Activated T-cell treated with anti-CD3 and anti-CD28 coated beads, Interleukin-2, amount 50 U/mL, for 4 hours (primary cell): ENCODE measurements at regions not wholly inside any gene's neighbourhood (a gene's known extent, or its start where the extent isn't known, plus 50 kb on each side); places are given as distances from the start of the nearest gene placed in this dataset.
"Not testable (repeated sequence)": the region's sequence is repeated elsewhere in the genome, so short reads cannot be mapped to it uniquely, and the experiment has no call there.

ENCODE experiments used
- ATAC-seq, 2 donors: fragments of 200-7000 bp; cut with Tn5 transposase; one replicate each; pipeline ENCODE4 v1.10.0; 2021
- DNase-seq: peaks from one replicate; pipeline ENCODE4 v3.0.0-alpha.2; 2020
- H3K27me3 Mint-ChIP-seq: one replicate; pipeline ENCODE4 v1.8.0; 2021; ENCODE audit warnings: low read depth, mixed read lengths
- H3K36me3 Mint-ChIP-seq: one replicate; pipeline ENCODE4 v1.8.0; 2022; ENCODE audit warnings: mixed read lengths; ENCODE audit not compliant: insufficient read depth
- H3K4me1 Mint-ChIP-seq: one replicate; pipeline ENCODE4 v1.8.0; 2021; ENCODE audit warnings: low read depth, mixed read lengths
- H3K4me3 Mint-ChIP-seq: one replicate; pipeline ENCODE4 v1.8.0; 2021; ENCODE audit warnings: mild to moderate bottlenecking, moderate library complexity, mixed read lengths
- H3K9me3 Mint-ChIP-seq: one replicate; pipeline ENCODE4 v1.8.0; 2021; ENCODE audit warnings: mixed read lengths

DNA sequence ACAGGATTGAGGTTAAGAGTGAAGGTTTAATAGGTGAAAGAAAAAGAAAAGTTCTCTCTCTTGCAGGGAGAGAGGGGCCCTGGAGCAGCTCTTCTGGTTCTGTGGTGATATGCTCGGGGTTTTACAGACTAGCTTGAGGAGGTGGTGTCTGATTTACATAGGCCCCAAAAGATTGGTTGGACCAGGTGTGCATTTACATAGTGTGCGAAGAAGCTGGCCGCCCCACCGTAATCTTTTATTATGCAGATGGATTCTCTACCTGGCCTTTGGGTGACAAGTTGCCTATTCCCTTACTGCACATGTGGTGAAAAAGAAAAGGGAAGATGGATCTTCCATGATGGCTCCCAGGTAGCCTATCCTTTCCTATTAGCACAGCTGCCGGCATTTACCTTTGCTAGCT is 219.9 kb upstream of the GRIA4 start:
- H3K4me3 Mint-ChIP-seq, result no peak overlapping the region
- ATAC-seq, result no peak
- no peaks in the 10 kb centered on the region for H3K4me1 Mint-ChIP-seq
- no peaks in the 10 kb centered on the region for H3K27me3 Mint-ChIP-seq
- no peaks in the 10 kb centered on the region for H3K36me3 Mint-ChIP-seq
- no peak for DNase-seq
- H3K9me3 Mint-ChIP-seq, result no peaks in the 10 kb centered on the region

DNA sequence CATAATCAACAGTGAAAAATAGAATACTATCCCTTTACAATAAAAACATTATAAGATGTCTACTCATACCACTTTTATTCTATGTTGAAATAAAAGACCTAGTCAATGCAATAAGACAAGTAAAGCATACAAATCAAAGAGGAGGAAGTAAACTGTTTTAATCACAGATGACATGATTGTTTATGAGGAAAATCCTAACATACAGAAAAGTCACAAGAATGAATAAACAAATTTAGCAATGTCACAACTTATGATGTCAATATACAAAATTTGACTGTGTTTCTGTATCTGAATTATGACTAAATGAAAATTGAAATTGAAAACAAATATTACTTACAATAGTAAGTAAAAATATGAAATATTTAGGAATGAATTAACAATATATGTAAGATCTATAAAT is 221.9 kb upstream of the GRIA4 start:
- H3K4me1 Mint-ChIP-seq, result no peaks in the 10 kb centered on the region
- DNase-seq (no peak), ATAC-seq (no peak)
- H3K4me3 Mint-ChIP-seq, result no peak overlapping the region
- H3K9me3 Mint-ChIP-seq, result no peaks in the 10 kb centered on the region
- no peaks in the 10 kb centered on the region for H3K36me3 Mint-ChIP-seq
- H3K27me3 Mint-ChIP-seq, result no peaks in the 10 kb centered on the region

DNA sequence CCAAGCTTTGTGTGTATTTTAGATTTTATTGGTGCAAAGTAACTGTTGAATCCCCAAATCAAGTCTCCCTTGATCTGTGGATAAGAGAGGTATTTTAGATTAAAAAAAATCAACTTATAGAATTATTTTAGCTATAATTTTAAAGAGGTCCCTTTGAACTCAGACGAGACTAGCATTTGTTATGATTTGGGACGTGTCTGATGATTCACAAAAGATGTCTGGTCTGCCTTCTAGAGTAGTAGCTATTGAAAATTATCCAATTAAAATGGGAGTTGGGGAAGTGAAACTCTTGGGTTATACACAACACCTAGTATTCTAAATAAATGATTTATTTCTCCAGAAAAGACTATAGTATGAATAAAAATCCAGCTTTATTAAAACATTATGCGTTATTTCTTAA is 227.9 kb upstream of the GRIA4 start:
- Mint-ChIP-seq H3K27me3 (no peaks in the 10 kb centered on the region), H3K4me1 (no peaks in the 10 kb centered on the region), H3K9me3 (no peaks in the 10 kb centered on the region), H3K36me3 (no peaks in the 10 kb centered on the region), H3K4me3 (no peak overlapping the region)
- DNase-seq (no peak), ATAC-seq (no peak)

DNA sequence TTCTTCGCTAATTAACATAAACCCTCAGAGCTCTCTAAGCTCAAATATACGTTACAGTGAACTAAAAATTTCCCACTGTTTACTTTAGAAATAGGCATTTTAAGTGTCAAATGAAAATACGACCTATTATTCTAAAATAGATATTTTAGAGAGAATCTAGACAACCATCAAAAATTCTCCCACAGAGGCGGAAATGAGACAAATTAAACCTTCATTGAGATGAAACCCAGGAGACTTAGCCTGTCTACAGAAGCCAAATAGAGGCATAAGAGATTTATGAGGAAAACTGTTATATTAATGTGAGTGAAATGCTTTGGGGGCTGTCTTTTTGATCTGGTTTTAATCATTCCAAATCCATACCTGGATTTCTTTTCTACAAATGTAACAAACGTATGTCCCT is 232.0 kb upstream of the GRIA4 start:
- H3K27me3 Mint-ChIP-seq, result no peaks in the 10 kb centered on the region
- ATAC-seq, result no peak
- H3K36me3 Mint-ChIP-seq, result no peaks in the 10 kb centered on the region
- no peak for DNase-seq
- H3K4me1 Mint-ChIP-seq, result no peaks in the 10 kb centered on the region
- H3K4me3 Mint-ChIP-seq, result no peak overlapping the region
- peaks cover 13% of the 10 kb centered on the region for H3K9me3 Mint-ChIP-seq

DNA sequence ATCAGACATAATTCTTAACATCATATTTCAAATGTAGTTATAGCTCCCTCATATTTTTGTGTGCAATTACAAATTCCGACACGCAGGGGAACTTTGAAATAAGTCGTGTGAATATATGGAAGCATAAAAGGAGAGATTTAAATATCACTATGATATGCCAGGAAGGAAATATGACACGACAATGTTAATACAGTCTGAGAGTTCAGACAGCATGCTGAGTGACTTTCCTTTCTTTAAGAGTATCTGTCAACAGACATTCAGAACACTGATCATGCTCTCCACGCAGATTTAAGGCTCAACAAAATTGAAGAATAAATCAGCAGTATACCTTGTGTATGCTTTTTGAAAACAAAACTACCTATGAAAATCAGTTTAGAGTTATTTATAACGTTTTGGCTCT is 232.6 kb upstream of the CARD18 start:
- H3K36me3 Mint-ChIP-seq, result no peaks in the 10 kb centered on the region
- H3K4me1 Mint-ChIP-seq, result no peaks in the 10 kb centered on the region
- no peak overlapping the region for H3K4me3 Mint-ChIP-seq
- peaks cover 13% of the 10 kb centered on the region for H3K9me3 Mint-ChIP-seq
- DNase-seq, result no peak
- H3K27me3 Mint-ChIP-seq, result no peaks in the 10 kb centered on the region
- ATAC-seq, result no peak

DNA sequence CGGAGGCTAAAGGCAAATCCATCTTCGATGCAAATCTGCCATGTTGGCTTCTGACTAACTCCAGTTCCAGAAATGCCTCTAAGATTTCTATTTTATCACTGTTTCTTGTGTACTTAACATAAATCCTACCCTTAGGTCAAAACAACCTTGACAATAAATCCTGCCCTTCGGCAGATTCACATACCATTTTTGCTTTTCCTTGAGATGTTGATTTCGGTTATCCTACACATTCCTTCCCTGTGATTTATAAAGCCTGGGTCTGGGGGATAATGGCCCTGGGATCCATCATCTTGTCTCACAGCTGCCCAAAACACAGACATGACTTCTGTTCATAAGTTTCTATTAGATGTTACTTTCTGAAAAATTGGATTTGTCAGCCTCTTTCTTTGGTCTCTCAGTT is 231.7 kb upstream of the CARD18 start:
- ATAC-seq, result no peak
- H3K4me3 Mint-ChIP-seq, result no peak overlapping the region
- no peaks in the 10 kb centered on the region for H3K27me3 Mint-ChIP-seq

DNA sequence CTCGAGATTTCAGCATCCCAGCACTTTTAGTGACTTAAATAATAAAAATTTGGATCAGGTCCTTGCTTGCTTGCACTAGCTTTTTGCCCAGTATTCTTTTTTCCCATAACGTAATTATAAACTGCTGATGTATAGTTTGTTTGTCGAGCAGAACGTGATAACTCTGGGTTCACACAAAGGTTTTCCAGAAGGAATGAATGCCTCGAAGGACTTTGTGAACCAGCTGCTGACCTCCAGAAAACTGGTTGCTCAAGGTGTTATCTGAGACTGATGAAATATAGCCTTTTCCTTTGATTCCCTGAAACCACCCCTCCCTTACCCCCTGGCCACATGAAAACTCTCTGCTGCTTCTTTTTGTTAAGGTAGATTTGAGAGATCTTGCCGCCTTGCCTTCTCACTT is 229.1 kb upstream of the CARD18 start:
- no peak overlapping the region for H3K4me3 Mint-ChIP-seq
- no peak for DNase-seq
- no peaks in the 10 kb centered on the region for H3K36me3 Mint-ChIP-seq
- no peaks in the 10 kb centered on the region for H3K4me1 Mint-ChIP-seq
- ATAC-seq, result no peak
- peaks cover 3% of the 10 kb centered on the region for H3K27me3 Mint-ChIP-seq
- no peaks in the 10 kb centered on the region for H3K9me3 Mint-ChIP-seq

More for the DNA sequence above, 231.7 kb upstream of the CARD18 start:
- H3K9me3 Mint-ChIP-seq, result peaks cover 10% of the 10 kb centered on the region
- H3K4me1 Mint-ChIP-seq, result no peaks in the 10 kb centered on the region
- H3K36me3 Mint-ChIP-seq, result no peaks in the 10 kb centered on the region
- no peak for DNase-seq

DNA sequence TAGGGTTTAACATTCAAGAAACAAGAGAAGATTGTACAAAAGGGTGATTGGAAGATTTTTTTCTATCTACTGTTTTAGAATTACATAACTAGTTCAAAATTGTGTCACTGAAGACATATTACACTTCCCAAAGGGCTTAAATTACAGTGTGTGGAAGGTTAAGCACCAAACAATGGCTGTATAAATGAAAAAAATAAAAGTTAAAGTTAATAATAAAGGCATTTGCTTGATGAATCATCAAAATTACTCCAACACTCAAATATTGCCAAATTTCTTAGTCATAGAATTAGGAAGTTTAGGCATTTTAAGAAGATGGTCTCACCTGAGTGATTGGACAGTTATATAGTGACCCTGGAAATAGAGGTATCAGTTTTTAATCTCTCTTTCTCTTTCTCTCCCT is 227.6 kb upstream of the CARD18 start:
- ATAC-seq, result no peak
- H3K4me3 Mint-ChIP-seq, result no peak overlapping the region
- DNase-seq, result no peak
- no peaks in the 10 kb centered on the region for H3K36me3 Mint-ChIP-seq
- no peaks in the 10 kb centered on the region for H3K4me1 Mint-ChIP-seq
- peaks cover 3% of the 10 kb centered on the region for H3K27me3 Mint-ChIP-seq
- no peaks in the 10 kb centered on the region for H3K9me3 Mint-ChIP-seq

DNA sequence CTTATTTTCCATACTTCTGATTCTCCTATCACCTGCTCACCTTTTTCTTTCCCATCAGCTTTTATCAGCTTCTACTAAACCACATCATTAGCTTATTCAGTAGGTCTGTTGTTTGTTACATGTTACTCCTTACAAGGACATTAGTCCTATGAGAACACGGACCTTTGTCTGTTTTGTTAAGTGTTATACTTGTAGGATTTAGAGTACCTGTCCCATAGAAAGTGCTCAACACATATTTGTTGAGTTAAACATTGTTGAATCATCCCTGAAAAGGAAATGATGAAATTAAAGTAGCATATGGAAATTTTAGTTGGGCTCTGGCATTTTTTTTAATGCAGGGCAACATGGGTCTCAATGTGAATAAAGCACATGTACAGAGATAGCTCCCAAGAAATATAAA is 222.1 kb upstream of the CARD18 start:
- Mint-ChIP-seq H3K4me3 (no peak overlapping the region), H3K9me3 (no peaks in the 10 kb centered on the region), H3K27me3 (peaks cover 8% of the 10 kb centered on the region), H3K4me1 (no peaks in the 10 kb centered on the region), H3K36me3 (no peaks in the 10 kb centered on the region)
- ATAC-seq (no peak), DNase-seq (no peak)

DNA sequence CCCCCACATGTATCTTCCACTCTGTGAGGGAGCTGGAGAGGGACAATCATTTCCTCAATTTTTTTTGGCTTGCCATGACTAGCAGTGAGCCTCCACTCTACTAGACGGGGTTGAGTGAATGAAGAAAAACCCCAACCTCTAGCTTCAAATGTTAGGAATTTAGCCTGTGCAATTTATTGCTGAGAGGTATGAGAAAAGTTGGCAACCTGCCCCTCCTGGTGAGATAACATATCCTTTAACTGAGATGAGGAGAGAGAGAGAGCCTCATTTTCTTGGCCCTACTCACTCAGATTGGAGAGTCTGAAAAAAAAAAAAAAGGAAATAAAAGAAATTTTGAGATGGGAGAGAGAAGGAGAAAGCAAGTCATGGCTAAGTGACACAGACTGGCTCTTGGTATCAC is 218.2 kb upstream of the CARD18 start:
- ATAC-seq (no peak), DNase-seq (no peak)
- Mint-ChIP-seq H3K36me3 (no peaks in the 10 kb centered on the region), H3K27me3 (peaks cover 5% of the 10 kb centered on the region), H3K9me3 (no peaks in the 10 kb centered on the region), H3K4me3 (no peak overlapping the region), H3K4me1 (no peaks in the 10 kb centered on the region)

DNA sequence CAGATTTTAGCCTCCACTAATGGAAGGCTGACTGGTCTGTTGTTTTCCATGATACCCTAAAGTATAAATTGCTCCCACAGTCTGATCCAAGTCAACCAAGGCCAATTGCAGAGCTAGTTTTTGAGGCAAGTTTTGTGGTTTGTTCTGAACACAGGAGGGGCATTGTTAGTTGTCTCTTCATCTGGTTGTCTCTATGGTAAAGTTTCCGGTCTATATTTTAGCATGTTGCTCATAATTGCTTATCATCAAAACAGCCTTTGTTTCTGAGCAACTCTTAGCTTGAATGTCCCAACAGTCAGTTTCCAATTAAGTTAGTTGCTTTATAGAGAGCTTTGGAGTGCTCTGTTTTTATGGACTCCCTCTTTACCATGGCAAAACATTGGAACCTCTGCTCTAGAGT is 217.6 kb upstream of the CARD18 start:
- ATAC-seq, result no peak
- Mint-ChIP-seq H3K4me3 (no peak overlapping the region), H3K4me1 (no peaks in the 10 kb centered on the region), H3K36me3 (no peaks in the 10 kb centered on the region), H3K9me3 (no peaks in the 10 kb centered on the region), H3K27me3 (peaks cover 5% of the 10 kb centered on the region)
- DNase-seq, result no peak

DNA sequence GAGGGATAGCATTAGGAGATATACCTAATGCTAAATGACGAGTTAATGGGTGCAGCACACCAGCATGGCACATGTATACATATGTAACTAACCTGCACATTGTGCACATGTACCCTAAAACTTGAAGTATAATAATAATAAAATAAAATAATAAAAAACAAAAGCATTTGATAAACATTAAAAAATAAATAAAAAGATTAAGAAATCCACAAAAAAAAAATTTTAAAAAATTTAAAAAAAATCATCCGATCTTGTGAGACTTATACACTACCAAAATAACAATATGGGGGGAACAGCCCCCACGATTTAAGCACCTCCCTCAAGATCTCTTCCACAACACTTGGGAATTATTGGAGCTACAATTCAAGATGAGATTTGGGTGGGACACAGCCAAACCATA is 210.3 kb upstream of the CARD18 start:
- not testable (repeated sequence) for H3K36me3 Mint-ChIP-seq, H3K27me3 Mint-ChIP-seq, DNase-seq, H3K4me3 Mint-ChIP-seq, ATAC-seq, H3K4me1 Mint-ChIP-seq
- H3K9me3 Mint-ChIP-seq, result peaks cover 15% of the 10 kb centered on the region

DNA sequence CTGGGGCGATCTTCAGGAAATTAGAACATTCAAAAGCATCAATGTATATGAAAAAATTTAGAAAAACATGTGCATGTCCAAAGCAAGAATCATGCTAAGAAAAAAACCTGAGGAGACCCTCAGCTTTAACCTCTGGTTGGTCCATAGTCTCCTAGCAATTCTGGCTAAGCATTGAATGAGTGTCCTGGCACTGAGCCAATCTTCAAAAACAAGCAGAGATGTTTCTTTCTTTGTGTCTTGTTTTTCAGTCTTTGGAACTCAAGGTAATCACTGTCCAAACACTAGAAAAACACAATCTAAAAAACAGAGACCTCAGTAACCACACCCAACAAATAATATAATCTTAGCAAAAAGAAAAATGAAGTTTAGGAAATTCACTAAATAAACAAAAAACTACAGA is 205.4 kb upstream of the CARD18 start:
- Mint-ChIP-seq H3K27me3 (no peaks in the 10 kb centered on the region), H3K4me3 (no peak overlapping the region), H3K9me3 (peaks cover 8% of the 10 kb centered on the region), H3K36me3 (no peaks in the 10 kb centered on the region), H3K4me1 (no peaks in the 10 kb centered on the region)
- ATAC-seq (no peak), DNase-seq (no peak)

DNA sequence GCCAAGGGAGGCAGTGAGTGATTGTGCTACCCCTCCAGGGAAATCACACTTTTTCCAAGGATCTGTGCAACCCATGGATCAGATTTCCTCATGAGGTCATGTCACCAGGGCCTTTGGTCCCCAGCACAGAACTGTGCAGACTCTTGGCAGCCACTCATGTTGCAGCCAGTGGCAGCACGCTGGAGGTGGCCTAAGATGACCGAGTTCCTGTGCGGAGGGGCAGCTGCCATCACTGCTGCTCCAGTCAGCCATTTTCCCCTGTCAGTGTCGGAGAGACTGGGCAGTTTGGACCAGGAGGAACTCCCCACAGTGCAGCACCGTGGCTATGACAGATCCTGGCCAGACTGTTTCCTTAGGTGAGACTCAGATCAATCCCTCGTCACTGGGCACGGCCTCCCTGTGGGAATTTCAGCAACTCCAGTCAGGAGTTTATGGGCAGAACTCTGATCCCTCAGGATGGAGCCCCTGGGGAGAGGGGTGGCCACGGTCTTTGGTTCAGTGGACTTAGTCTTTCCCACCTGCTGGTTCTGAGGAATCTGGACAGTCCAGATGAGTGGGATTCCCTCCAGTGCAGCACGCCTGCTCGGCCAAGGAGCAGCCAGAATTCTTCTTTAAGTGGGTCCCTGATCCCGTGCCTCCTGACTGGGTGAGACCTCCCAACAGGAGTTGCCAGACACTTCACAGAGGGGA is 194.6 kb upstream of the CARD18 start:
- Mint-ChIP-seq H3K9me3 (peaks cover 11% of the 10 kb centered on the region), H3K4me1 (no peaks in the 10 kb centered on the region), H3K36me3 (no peaks in the 10 kb centered on the region), H3K4me3 (no peak overlapping the region), H3K27me3 (peaks cover 4% of the 10 kb centered on the region)
- no peak for DNase-seq
- ATAC-seq, result no peak

DNA sequence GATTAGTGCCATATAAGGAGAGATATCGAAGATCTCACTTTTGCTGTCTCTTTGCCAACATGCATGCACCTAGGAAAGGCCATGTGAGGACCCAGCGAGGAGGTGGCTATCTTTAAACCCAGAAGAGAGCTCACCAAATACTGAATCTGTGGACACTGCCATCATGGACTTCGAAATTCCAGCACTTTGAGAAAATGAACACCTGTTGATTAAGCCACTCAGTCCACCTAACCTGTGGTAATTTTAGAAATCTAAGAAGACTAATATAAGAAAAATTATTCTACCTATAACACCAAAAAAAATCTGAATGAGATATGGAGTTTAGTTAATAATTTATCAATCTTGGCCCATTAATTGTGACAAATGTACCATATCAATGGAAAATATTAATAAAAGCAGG is 193.6 kb upstream of the CARD18 start:
- Mint-ChIP-seq H3K4me3 (no peak overlapping the region), H3K36me3 (no peaks in the 10 kb centered on the region), H3K4me1 (no peaks in the 10 kb centered on the region), H3K27me3 (peaks cover 4% of the 10 kb centered on the region), H3K9me3 (peaks cover 11% of the 10 kb centered on the region)
- no peak for ATAC-seq
- DNase-seq, result no peak

DNA sequence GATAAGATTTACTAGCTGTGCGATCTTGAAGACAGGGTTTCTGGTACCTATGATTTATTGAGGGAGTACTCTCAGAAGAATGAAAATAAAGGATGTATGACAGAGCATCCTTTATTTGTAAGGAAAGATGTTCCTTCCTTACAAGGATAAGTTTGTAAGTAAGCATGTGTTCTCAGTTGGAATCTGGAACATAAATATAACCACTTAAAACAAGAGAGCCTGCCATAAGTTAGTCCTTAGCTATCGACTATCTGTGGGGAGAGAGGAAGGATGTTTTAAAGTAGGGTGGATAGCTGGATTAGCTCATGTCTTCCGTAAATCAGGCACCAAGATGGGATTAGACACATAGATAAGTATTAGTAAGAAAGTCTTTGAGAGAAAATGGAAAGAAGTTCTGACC is 192.6 kb upstream of the CARD18 start:
- Mint-ChIP-seq H3K36me3 (no peaks in the 10 kb centered on the region), H3K27me3 (peaks cover 4% of the 10 kb centered on the region), H3K4me1 (no peaks in the 10 kb centered on the region), H3K9me3 (peaks cover 11% of the 10 kb centered on the region), H3K4me3 (no peak overlapping the region)
- ATAC-seq (no peak), DNase-seq (no peak)
